Neural cell (in vitro differentiated cells): ENCODE measurements at regions not wholly inside any gene's neighbourhood (a gene's known extent, or its start where the extent isn't known, plus 50 kb on each side); places are given as distances from the start of the nearest gene placed in this dataset.

Experiments used
- H2AFZ ChIP-seq: fragments of 200-600, 300-800 bp; sonication (generic), shearing (Covaris generic); 2 replicates; pipeline ENCODE4 v1.6.0; 2014; ENCODE audit warnings: low read depth, mild to moderate bottlenecking, antibody characterized with exemption, low read length, moderate library complexity
- H3F3A ChIP-seq: fragments of 200-600 bp; shearing (Covaris generic); 2 replicates; pipeline ENCODE4 v1.6.1; 2016; ENCODE audit warnings: mild to moderate bottlenecking, moderate library complexity, mixed read lengths, antibody characterized with exemption, low read length; ENCODE audit not compliant: insufficient read depth, poor library complexity, severe bottlenecking
- H3K27ac ChIP-seq: fragments of 200-600, 300-800 bp; sonication (generic), shearing (Covaris generic); 2 replicates; pipeline ENCODE4 v1.5.1; 2014; ENCODE audit warnings: mild to moderate bottlenecking, low read length, moderate library complexity
- H3K27me3 ChIP-seq: fragments of 300-800, 200-600 bp; sonication (generic), shearing (Covaris generic); 2 replicates; pipeline ENCODE4 v1.6.0; 2014; ENCODE audit warnings: mild to moderate bottlenecking, low read depth, low read length, moderate library complexity; ENCODE audit not compliant: insufficient read depth
- H3K36me3 ChIP-seq: fragments of 300-800, 200-600 bp; sonication (generic), shearing (Covaris generic); 2 replicates; pipeline ENCODE4 v1.5.1; 2014; ENCODE audit warnings: mild to moderate bottlenecking, antibody characterized with exemption, low read length, moderate library complexity; ENCODE audit not compliant: insufficient read depth
- H3K4me2 ChIP-seq: fragments of 300-800, 200-600 bp; sonication (generic), shearing (Covaris generic); 2 replicates; pipeline ENCODE4 v1.6.0; 2014; ENCODE audit warnings: mild to moderate bottlenecking, low read length
- H3K4me3 ChIP-seq: fragments of 300-800, 200-600 bp; sonication (generic), shearing (Covaris generic); 2 replicates; pipeline ENCODE4 v1.5.1; 2014; ENCODE audit warnings: mild to moderate bottlenecking, low read length, moderate library complexity
- H3K79me2 ChIP-seq: fragments of 200-600 bp; shearing (Covaris generic); replicated peaks from 2 replicates; pipeline ENCODE4 v1.6.0; 2014; ENCODE audit warnings: mild to moderate bottlenecking, low read length, moderate library complexity; ENCODE audit not compliant: insufficient read depth
- H3K9ac ChIP-seq: fragments of 300-800, 200-600 bp; sonication (generic), shearing (Covaris generic); 2 replicates; pipeline ENCODE4 v1.6.1; 2016; ENCODE audit warnings: mild to moderate bottlenecking, low read length, mixed read lengths
- H3K9me2 ChIP-seq: fragments of 200-600 bp; shearing (Covaris generic); 2 replicates; pipeline ENCODE4 v1.6.1; 2016; ENCODE audit warnings: mild to moderate bottlenecking, low read length, mixed read lengths; ENCODE audit not compliant: insufficient read depth
- H3K9me3 ChIP-seq: fragments of 200-600, 300-800 bp; sonication (generic), shearing (Covaris generic); 2 replicates; pipeline ENCODE4 v1.6.1; 2016; ENCODE audit warnings: mild to moderate bottlenecking, mixed run types, low read length, moderate library complexity, mixed read lengths
- H4K20me1 ChIP-seq: fragments of 200-600 bp; shearing (Covaris generic); 2 replicates; pipeline ENCODE4 v1.6.1; 2016; ENCODE audit warnings: mild to moderate bottlenecking, mixed run types; ENCODE audit not compliant: insufficient read depth
- EP300 ChIP-seq: fragments of 450-650 bp; conservative IDR thresholded peaks from 2 replicates; pipeline ENCODE4 v1.6.1; 2014; ENCODE audit warnings: antibody characterized with exemption, mild to moderate bottlenecking, moderate library complexity; ENCODE audit not compliant: poor library complexity, severe bottlenecking
- EZH2 ChIP-seq: fragments of 200-600, 300-800 bp; shearing (Covaris generic), sonication (generic); IDR thresholded peaks from 2 replicates; pipeline ENCODE4 v1.6.1; 2014; ENCODE audit warnings: antibody characterized with exemption, low read length, borderline replicate concordance, mild to moderate bottlenecking; ENCODE audit not compliant: insufficient read depth, poor library complexity, severe bottlenecking
- MXI1 ChIP-seq: fragments of 450-650 bp; conservative IDR thresholded peaks from 2 replicates; pipeline ENCODE4 v1.6.1; 2014; ENCODE audit warnings: antibody characterized with exemption, mild to moderate bottlenecking; ENCODE audit not compliant: poor library complexity, severe bottlenecking
- POLR2AphosphoS5 ChIP-seq: IDR thresholded peaks from 2 replicates; pipeline ENCODE4 v1.6.1; 2012
- RAD21 ChIP-seq: fragments of 450-650 bp; conservative IDR thresholded peaks from 2 replicates; pipeline ENCODE4 v1.6.1; 2014; ENCODE audit warnings: antibody characterized with exemption, mild to moderate bottlenecking, moderate library complexity
- SMC3 ChIP-seq: fragments of 450-650 bp; conservative IDR thresholded peaks from 2 replicates; pipeline ENCODE4 v1.6.1; 2014; ENCODE audit warnings: antibody characterized with exemption, mild to moderate bottlenecking, moderate library complexity; ENCODE audit not compliant: poor library complexity
- TAF1 ChIP-seq: IDR thresholded peaks from 2 replicates; pipeline ENCODE4 v1.6.1; 2012; ENCODE audit warnings: low read depth
- TF ChIP-seq, protein P1 (sequence below): fragments of 450-650 bp; IDR thresholded peaks from 2 replicates; pipeline ENCODE4 v1.5.1; 2014; ENCODE audit warnings: antibody characterized with exemption, mild to moderate bottlenecking, moderate library complexity; ENCODE audit not compliant: poor library complexity, severe bottlenecking
- TF ChIP-seq, protein P2 (sequence below): IDR thresholded peaks from 2 replicates; pipeline ENCODE4 v1.6.1; 2012; ENCODE audit warnings: borderline replicate concordance

DNA sequence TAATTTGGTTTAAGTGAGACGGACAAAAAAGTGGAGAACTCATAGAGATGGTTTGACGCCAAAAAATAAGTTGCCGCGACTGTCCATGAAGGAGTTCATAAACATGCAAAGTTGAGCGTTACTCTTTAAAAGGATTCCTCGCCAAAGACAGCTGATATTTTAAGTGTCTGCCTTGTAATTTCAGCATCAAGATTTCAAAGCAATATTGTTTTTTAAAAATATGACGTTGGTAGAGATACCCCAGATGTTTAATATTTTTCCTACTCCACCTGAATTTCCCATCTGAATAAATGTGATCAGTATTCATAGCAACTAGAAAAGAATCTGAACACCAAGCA is 155.0 kb downstream of the TUSC7 start:
- Histone ChIP-seq H3F3A (no peaks in the 10 kb centered on the region), H4K20me1 (no peaks in the 10 kb centered on the region), H3K4me3 (peak overlapping the region; percentile 57), H3K27me3 (no peaks in the 10 kb centered on the region), H3K9me3 (no peaks in the 10 kb centered on the region), H2AFZ (no peak overlapping the region), H3K9ac (no peak overlapping the region), H3K27ac (no peak overlapping the region), H3K79me2 (no peaks in the 10 kb centered on the region), H3K9me2 (no peaks in the 10 kb centered on the region), H3K4me2 (no peak overlapping the region), H3K36me3 (no peaks in the 10 kb centered on the region)
- TF ChIP-seq SMC3 (peak; percentile 24), POLR2AphosphoS5 (no peak)
- TF ChIP-seq, protein P1, sequence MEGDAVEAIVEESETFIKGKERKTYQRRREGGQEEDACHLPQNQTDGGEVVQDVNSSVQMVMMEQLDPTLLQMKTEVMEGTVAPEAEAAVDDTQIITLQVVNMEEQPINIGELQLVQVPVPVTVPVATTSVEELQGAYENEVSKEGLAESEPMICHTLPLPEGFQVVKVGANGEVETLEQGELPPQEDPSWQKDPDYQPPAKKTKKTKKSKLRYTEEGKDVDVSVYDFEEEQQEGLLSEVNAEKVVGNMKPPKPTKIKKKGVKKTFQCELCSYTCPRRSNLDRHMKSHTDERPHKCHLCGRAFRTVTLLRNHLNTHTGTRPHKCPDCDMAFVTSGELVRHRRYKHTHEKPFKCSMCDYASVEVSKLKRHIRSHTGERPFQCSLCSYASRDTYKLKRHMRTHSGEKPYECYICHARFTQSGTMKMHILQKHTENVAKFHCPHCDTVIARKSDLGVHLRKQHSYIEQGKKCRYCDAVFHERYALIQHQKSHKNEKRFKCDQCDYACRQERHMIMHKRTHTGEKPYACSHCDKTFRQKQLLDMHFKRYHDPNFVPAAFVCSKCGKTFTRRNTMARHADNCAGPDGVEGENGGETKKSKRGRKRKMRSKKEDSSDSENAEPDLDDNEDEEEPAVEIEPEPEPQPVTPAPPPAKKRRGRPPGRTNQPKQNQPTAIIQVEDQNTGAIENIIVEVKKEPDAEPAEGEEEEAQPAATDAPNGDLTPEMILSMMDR = peak; percentile 5

DNA sequence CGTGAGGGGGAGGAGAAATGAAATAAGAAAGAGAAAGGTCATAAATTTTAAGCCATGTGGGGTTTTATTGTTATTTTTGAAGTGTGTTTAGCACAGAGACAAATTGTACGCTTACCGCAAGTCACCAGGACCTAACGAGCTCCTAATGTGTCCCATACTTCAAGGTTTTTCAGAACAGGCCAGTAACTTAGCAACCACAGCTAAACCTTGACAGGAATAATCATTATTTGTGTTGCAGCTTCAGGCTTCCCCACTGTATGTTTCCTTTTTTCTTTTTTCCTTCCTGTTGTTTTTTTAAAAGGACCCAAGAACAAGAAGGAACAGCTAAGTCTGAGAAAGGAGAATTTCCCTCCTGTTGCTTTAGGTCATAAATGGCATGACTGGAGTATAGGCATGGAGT is 160.8 kb downstream of the TUSC7 start:
- peak overlapping the region; percentile 6 for H3K4me3 ChIP-seq
- no peaks in the 10 kb centered on the region for H3K36me3 ChIP-seq
- H3K9me2 ChIP-seq = no peaks in the 10 kb centered on the region
- no peak overlapping the region for H3K9ac ChIP-seq
- no peaks in the 10 kb centered on the region for H3K27me3 ChIP-seq
- H3K4me2 ChIP-seq = no peak overlapping the region
- no peak for TF ChIP-seq SMC3
- no peak for TF ChIP-seq EP300
- TF ChIP-seq EZH2 = no peak
- TF ChIP-seq TAF1 = no peak
- no peak for TF ChIP-seq MXI1
- TF ChIP-seq RAD21 = no peak
- no peak overlapping the region for H2AFZ ChIP-seq
- H4K20me1 ChIP-seq = no peaks in the 10 kb centered on the region
- no peak overlapping the region for H3K27ac ChIP-seq
- H3K79me2 ChIP-seq = no peaks in the 10 kb centered on the region
- no peaks in the 10 kb centered on the region for H3K9me3 ChIP-seq
- no peaks in the 10 kb centered on the region for H3F3A ChIP-seq

DNA sequence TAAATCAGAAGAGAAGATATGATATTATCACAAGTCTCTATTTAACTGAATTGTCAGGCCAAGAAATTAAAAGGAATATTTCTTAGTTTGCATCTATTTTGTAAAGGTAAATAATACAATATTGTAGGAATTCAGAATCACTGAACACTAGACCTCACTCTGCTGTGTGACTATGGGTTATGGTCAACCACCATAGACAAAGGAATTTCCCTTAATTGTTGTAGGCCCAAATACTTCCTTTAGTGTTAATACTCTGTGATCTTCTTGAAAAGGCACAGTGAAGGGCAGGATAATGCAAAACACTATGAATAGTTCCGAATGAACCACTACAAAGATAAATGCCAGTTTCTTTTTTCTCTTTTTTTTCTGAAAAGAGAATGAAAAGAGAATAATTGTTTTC is 162.3 kb downstream of the TUSC7 start:
- Histone ChIP-seq H3K27ac (no peak overlapping the region), H3K9me2 (no peaks in the 10 kb centered on the region), H4K20me1 (no peaks in the 10 kb centered on the region), H3K36me3 (no peaks in the 10 kb centered on the region), H3K9ac (no peak overlapping the region), H3K9me3 (no peaks in the 10 kb centered on the region), H3K27me3 (no peaks in the 10 kb centered on the region), H2AFZ (no peak overlapping the region), H3K4me2 (no peak overlapping the region), H3F3A (no peaks in the 10 kb centered on the region), H3K4me3 (no peak overlapping the region), H3K79me2 (no peaks in the 10 kb centered on the region)
- TF ChIP-seq MXI1 (no peak), EZH2 (no peak), POLR2AphosphoS5 (no peak), EP300 (no peak), SMC3 (no peak), TAF1 (no peak), RAD21 (no peak)
- TF ChIP-seq, protein P1 = no peak
- TF ChIP-seq, protein P2, sequence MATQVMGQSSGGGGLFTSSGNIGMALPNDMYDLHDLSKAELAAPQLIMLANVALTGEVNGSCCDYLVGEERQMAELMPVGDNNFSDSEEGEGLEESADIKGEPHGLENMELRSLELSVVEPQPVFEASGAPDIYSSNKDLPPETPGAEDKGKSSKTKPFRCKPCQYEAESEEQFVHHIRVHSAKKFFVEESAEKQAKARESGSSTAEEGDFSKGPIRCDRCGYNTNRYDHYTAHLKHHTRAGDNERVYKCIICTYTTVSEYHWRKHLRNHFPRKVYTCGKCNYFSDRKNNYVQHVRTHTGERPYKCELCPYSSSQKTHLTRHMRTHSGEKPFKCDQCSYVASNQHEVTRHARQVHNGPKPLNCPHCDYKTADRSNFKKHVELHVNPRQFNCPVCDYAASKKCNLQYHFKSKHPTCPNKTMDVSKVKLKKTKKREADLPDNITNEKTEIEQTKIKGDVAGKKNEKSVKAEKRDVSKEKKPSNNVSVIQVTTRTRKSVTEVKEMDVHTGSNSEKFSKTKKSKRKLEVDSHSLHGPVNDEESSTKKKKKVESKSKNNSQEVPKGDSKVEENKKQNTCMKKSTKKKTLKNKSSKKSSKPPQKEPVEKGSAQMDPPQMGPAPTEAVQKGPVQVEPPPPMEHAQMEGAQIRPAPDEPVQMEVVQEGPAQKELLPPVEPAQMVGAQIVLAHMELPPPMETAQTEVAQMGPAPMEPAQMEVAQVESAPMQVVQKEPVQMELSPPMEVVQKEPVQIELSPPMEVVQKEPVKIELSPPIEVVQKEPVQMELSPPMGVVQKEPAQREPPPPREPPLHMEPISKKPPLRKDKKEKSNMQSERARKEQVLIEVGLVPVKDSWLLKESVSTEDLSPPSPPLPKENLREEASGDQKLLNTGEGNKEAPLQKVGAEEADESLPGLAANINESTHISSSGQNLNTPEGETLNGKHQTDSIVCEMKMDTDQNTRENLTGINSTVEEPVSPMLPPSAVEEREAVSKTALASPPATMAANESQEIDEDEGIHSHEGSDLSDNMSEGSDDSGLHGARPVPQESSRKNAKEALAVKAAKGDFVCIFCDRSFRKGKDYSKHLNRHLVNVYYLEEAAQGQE = no peak
